GM19395 (cell line): ENCODE measurements at regions not wholly inside any gene's neighbourhood (a gene's known extent, or its start where the extent isn't known, plus 50 kb on each side); places are given as distances from the start of the nearest gene placed in this dataset.

Source experiments
- ATAC-seq: cut with Tn5 transposase; IDR thresholded peaks from one replicate; pipeline ENCODE4 v1.9.1; 2021; ENCODE audit warnings: mild to moderate bottlenecking, moderate library complexity; ENCODE audit not compliant: unreplicated experiment

DNA sequence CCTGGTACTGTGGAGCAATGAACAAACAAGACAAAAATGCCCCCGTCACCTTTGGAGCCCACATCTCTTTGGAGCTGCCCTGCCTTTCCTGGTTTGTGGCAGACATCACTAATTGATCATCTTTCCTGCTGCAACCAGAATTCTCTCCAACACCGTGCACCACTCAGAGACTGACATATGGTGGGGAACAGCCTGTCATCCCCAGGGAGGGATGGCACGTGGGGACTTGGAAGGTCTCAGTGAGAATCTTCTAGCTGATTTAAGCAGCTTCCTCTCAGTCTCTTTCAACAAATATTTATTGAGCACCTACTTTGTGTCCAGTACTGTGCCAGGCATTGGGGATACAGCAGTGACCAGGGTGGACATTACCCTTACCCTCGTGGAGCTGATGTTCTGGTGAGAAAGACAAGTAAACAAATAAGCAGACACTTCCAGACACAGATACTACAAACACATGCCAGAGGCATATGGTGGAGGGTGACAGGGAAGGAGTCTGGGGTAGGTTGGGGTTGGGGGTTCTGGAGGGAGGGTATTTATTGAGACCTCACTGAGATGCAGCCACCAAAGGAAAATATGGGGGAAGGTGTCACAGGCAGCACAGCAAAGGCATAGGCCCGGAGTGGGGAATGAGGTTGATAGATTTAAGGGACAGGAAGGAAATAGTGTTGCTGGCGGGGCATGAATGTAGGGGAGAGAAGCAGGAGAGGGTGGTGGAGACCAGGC, 82.3 kb downstream of the CEBPB start:
- ATAC-seq = no peak

DNA sequence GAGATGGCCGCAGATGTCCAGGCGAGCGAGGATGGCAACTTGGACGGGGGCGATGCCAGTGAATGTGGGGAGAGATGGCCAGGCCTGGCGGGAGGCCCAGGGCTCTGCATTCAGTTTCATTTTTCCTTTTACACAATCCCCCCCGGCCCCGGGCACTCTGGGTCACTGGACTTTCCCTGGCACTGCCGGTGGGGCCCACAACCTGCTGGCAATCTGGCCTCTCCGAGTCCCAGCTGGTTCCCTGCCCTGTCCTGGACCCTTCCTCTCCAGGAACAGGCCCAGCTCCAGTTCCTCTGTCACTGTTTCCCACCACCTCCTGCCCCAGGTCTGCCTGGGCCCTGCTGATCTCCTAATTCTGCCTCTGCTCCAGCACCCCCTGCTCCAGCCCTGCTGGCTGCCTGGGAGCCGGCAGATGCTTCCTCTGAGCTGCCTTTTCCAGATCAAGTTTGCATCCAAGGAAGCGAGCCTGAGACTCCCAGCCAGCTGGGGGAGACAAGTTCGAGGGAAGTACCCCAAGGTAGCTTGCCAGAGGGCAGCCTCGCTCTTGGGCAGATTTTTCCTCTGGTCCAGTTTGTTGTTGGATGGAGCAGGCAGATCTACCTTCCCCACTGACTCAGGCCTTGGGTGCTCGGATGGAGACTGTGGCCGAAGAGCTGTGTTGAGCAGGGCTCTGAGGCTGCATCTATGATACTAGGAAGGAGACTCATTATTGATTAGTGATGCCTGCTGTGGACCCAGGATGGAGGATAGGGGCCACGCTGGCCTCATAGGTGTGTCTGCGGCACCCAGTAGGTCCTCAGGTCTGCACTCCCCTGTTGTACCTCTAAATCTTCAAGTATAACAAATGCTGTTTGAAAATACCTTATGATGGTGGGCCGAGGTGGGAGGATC, 83.2 kb downstream of the CEBPB start:
- ATAC-seq = no peak

DNA sequence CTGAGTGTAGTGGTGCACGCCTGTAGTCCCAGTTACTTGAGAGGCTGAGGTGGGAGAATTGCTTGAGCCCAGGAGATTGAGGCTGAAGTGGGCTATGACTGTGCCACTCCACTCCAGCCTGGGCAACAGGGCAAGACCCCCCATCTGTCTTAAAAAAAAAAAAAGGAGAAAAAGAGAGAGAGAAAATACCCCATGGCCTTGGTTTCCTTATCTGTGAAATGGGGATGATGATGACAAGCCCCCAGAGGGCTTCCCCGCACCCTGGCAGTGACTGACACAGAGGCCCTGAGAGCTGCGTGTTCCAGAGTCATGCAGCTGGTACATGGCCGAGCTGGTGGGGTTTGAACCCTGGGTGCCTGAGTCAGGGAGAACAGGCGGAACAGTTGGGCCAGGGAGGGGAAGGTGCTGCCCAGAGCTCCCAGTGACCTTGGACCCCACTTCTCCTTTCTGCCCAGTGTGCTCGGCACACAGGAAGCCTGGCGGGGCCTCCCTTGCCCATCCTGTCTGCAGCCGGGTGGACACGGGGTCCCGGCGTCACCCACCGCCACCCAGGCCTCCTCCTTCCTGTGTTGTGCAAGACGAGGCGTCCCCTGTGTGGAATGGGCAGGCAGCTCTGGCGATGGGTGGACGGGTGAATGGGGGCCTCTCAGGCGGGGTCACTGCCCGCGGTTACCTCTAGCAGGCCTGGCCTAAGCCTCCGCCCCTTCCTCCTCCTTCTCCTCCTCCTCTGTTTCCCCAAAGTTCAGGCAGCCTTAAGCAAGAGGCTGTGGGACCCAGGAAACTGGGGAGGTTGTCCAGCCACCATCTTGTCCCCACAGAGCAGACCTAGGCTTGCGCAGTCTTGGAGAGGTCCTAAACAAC, 84.2 kb downstream of the CEBPB start:
- ATAC-seq = no peak

DNA sequence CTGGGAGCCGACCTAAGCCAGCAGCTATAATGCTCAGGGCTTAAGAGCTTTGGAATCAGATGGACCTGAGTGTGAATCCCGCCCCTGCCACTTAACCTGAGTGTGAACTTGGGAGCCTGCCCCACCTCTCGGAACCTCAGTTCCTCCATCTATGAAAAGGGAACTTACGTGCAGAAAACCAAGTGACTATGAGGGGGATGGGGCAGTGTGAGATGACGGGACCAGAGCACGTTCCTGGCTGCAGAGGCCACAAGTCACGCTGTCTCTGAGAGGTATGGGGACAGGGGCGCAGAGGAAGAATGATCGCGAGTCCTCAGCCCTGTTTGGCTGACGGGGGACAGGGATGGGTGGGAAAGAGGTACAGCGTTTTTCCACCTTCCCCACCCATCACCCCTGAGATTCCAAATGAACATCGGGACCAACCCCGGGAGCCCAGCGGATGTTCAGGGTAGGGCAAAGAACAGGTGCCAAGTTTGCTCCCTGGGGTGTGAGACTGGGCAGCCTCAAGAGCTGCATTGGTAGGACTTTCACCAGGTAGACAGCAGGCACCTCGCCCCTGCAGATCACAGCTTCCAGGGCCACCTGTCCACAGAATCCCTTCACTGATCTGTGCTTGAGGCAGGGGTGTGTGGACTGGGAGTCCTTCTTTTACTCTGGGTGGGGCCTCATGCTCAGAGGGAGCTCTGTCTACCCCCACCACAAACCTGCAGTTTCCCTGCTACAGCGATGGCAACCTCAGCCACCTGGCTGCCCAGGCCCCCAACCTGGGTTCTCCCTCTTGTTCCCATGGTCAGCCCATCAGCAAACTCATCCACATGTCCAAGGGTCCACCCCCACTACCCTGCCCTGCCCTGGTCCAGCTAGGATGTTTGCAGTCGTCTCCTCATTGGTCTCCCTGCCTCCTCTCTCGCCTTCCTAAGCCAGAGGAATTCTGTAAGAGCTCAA, 85.8 kb downstream of the CEBPB start:
- no peak for ATAC-seq

DNA sequence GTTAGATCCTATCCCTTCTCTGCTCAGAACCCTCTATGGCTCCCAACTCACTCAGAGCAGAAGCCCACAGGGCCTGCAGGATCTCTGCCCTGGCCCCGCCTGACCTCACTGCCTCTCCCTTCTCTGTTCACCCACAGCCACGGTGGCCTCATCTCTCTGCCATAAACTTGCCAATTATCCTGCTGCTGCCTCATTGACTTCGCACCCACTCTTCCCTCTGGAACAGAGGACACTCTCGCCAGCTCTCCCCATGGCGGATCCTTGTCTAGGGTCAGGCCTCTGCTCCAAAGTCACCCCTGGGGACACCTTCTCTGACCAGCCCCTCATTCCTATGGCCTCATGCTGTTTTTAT, 86.4 kb downstream of the CEBPB start:
- ATAC-seq = no peak

DNA sequence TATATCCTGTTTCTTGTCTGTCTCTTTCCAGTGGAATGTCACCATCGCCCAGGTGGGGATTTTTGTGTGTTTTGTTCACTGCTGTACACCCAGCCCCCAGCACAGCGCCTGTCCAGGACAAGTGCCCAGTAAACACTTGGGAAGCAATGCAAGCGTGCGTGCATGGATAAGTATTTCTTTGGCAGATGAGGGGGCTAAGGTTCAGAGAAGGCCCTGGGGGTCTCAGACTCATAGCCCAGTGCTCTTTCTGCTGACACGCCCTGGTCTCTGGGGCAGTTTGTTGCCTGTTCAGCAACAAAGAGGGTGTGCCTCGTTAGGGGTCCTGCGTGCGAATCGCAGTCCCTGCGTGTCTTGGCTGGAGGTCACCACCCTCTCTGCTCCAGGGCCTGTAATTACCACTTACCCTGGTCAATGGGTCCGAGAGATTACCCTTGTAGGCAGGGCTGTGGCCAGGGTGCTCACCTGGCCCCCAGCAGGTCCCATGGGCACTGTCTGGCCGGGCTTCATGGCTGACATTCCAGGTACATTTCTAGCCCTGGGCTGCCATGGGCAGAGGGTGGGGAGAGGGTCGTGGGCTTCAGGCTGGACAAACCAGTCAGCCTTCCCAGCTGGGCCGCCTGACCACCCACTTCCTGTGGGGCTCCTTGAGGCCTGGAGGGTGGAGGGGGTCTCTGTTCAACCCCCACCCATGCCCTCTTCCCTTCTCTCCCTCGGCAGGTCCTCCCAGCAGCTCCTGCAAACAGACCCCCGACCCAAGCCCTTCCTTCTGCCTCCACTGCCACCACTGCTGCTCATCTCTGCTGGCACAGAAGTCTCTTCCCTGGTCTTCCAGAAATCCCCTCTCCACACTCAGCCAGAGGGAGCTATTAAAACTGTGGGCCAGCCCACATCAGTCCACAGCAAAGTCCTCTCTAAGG, 87.1 kb downstream of the CEBPB start:
- ATAC-seq = no peak

DNA sequence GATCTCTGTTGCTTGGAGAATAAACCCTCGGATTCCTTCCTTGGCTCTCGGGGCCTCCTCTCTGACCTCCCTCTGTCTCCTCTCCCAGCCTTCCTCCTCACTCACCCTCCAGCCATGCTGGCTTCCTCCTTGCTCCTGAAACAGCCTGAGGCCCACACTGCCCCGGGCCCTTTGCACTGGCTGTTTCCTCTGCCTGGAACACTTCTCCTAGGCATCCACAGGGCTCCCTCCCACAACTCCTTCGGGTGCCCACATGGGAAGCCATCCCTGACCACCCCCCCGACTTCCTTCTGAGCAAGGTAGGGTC, 87.7 kb downstream of the CEBPB start:
- no peak for ATAC-seq

DNA sequence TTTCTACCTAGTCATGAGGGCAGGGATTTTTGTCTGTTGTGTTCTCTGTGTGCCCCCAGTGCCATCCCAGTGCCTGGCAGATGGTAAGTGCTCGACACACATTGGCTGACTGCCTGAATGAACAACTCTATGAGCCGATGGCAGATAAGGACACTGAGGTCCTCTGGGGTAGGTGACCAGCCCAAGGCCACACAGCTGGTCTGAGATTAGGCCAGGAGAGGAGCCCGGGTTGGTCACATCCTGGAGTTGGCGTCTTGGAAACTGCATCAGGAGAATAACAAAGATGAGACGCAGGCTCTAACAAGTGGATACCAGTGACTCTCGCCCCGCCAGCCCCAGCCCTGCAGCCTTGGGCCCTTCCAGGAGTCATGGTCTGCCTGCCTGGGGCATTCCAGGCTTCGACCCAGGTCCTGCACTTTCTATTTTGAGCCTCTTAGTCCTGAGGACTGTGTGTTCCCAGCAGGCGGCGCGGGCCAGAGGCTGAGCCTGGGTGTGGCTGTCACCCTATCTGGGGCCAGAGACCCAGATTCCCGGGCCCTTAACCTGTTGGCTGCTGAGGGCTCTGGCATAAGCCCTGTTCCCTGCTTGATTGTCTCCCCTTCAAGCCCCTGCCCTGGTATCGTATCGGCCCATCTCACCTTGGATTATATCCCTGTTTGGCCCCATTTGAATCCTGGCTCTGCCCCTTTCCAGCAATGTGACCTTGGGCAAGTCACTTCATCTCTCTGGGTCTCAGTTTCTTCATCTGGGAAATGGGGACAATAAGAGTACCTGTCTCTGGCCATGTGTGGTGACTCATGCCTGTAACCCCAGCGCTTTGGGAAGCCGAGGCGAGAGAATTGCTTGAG, 88.3 kb downstream of the CEBPB start:
- no peak for ATAC-seq

DNA sequence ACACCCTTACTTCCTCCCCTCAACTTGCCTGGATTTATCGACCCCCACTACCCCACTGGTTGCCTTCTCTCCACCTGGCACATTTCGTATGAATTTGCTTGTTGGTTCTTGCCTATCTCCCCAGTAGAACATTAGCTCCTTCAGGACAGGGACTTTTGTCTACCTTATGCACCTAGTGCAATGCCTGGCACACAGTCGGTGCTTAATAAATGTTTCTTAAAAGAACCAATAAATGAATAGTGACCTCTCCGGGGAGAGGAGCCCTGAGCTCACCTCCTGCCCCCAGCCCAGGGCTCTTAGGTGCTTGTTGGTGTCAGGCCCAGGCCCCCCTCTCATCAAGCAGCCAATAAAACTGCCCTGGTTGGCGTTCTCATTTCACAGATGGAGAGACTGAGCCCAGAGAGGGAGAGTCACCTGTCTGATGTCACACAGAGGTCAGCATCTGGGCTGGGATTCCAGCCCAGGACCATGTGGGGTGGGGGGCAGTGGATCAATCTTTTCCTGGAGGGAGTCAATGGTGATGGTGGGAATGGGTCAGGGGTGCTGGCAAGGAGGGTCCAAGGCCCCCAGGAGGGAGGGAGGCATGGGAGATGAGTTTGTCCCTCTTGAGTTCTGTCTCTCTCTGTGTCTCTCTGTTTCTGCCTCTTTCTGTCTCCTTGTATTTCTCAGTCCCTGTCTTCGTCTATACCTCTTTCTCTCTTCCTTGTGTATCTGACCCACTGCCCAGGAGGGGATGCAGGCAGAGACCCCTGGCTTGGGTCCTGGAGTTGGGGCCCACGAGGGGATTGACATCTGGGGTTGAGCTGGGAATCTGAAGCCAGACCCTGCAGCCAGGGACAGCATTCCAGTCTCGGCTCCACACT, 89.6 kb downstream of the CEBPB start:
- ATAC-seq = no peak

DNA sequence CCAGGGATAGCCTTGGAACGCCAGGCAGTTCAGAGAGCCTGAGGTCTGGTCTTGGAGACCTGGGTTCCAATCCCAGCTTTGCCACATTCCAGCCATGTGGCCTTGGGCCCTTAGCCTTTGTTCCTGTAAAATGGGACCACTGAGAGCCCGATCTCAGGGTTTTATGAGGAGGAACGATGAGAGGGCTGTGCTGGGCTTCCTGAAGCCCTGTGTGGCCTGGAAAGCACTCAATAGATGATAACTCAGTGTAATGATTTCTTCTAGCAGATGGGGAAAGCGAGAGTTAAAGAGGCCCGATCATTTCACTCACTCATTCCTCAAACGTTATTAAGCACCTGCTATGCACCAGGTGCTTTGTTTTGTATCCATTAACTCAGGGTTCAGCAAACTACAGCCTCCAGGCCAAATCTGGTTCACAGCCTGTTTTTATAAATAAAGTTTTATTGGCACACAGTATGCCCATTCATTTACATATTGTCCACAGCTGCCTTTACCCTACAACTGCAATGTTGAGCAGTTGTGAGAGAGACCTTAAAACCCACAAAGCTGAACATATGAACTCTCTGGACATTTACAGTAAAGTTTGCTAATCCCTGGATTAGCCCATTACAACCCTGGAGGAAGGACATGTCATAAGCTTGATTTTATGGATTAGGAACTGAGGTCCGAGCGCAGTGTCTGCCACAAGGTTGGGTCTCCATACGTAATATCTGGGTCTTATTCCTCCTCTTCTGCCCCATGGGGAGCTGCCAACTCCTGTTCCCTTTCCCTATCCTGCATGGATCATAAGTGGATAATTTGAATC, 90.4 kb downstream of the CEBPB start:
- ATAC-seq = no peak

DNA sequence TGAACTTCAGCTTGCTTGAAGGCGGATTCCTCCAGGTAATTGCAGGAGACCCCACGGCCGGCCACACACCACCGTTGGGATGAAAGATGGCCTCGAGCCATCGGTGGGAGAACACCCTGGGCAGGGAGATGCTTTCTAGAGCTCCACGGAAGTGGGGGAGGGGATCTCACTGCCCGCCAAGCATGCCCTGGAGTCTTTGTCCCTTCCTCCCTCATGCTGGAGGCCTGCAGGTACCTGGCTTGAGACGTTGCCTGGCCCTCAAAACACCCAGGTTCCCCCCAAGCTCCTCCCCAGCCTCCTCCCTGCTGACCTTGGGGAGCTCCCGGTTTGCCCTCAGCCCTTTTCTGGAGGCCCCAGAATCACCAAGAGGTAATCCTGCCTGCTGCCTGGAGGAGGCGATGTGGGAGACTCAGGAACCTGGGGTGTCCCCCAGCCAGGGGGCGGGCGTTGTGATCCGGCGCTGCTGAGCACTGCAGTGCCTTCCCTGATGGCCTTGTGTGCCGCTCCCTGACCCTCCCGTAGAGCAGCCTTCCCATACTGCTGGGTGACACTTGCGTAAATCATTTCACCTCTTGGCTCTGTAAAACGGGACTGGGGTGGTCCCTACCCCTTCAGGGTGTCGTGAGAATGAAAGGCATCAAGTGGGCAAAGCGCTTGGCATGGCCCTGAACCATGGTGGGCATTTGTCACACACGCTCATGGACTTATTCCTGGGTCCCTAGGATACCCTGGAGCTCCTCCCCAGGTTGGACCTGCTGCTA, 91.4 kb downstream of the CEBPB start:
- ATAC-seq = no peak

DNA sequence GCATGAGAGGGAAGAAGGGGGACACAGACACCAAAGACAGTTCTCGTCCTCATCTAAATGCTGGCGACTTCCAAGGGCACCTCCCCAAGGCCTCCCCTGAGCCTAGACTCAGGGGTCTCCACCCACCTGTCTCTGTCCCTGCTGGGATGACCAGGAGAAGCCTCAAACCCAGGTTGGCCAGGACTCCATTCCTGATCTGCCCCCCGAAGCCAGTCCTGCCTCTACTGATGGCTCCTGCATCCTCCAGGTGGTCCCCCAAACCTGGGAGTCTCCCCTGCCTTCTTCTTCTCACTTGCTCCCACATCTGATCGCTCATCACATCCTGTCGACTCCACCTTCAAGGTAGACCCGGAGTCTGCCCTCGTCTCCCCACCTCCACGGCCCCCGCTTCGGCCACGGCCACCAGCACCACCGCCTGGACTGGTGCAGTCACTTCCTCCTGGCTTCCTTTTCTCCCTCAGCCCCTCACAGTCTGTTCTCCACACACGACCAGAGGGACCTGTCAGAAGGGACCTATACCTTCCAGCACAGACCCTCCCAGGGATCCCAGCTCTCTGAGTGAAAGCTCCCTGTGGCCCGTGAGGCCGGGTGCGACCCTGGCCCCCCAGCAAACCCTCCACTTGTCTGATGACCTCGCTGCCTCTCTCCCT, 92.1 kb downstream of the CEBPB start:
- ATAC-seq = no peak

DNA sequence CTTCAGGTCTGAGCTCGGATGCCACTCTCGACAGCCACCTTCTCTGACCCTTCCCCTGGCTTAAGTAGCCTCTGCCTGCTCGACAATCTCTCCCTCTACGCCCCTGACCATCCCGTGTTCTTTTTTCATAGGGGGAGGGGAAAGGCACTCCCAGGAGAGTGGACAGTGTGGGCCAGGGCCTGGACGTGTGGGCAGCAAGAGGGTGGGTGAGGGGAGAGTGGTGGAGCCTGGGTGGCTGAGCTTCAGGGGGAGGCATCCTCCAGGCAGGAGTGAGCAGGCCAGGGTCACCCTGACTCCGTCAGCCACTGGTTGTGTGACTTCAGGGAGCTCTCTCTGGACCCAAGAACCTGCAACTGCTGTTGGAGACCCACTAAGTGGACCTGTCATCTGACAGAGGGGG, 92.7 kb downstream of the CEBPB start:
- ATAC-seq = no peak

DNA sequence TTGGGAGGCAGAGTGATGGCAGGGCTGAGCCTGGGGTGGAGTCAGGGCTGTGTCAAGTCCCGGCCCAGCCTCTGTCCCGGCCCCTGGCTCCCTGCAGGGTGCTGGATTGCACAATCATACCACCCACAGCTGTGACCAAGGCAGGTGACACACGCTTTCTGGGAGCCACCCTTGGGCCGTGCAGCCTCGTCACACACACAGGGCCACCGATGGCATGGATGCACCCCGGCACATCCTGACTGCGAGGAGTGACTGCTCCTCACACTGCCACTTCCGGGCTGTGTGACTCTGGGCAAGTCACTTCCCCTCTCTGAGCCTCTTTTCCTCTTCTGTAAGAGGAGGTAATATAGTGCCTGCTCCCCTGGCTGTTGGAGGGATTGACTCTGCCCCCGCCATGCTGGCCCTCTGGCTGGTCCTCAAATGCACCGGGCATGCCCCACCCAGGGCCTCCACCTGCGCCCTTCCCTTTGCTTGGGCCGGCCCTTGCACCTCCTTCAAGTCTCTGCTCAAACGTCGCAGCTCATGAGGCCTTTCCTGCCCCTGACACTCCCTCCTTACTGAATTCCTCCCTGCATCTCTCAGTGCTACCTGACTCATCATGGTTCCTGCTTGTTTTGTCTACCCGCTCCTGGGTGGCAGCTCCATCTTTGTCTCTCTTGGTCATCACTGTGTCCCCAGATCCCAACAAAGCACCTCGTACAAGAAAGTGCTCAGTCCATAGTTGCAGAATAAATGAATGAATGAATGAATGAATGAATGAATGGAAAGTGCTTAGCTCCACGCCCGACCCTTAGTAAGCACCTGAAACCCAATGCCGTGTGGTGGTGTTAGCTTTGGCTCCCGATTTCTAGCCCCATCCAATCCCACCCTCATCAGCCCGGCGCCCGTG, 93.5 kb downstream of the CEBPB start:
- no peak for ATAC-seq
